NCI-H69 (cell line): ENCODE measurements at regions not wholly inside any gene's neighbourhood (a gene's known extent, or its start where the extent isn't known, plus 50 kb on each side); places are given as distances from the start of the nearest gene placed in this dataset.
"Not testable (repeated sequence)": the region's sequence is repeated elsewhere in the genome, so short reads cannot be mapped to it uniquely, and the experiment has no call there.

ENCODE experiments used
- DNase-seq: peaks from one replicate; lab custom pipeline; 2025; lab: John Stamatoyannopoulos, UW

GRCh38 chr21:15119486-15119885 is 54.7 kb upstream of the NRIP1 start:
- no peak for DNase-seq

GRCh38 chr21:15121097-15121654 is 56.4 kb upstream of the NRIP1 start:
- no peak for DNase-seq

- DNase-seq, result peak; percentile 60
These were observed 56.9 kb upstream of the NRIP1 start for GRCh38 chr21:15121655-15122120.

GRCh38 chr21:15122241-15122640 is 57.4 kb upstream of the NRIP1 start:
- peak; percentile 33 for DNase-seq

GRCh38 chr21:15124731-15125130 is 59.9 kb upstream of the NRIP1 start:
- DNase-seq, result no peak

GRCh38 chr21:15126948-15127347 is 62.1 kb upstream of the NRIP1 start:
- DNase-seq, result no peak

- DNase-seq, result no peak
These were observed 62.6 kb upstream of the NRIP1 start for GRCh38 chr21:15127437-15127836.

- DNase-seq, result no peak
These were observed 63.5 kb upstream of the NRIP1 start for GRCh38 chr21:15128267-15128666.

- not testable (repeated sequence) for DNase-seq
These were observed 63.9 kb upstream of the NRIP1 start for GRCh38 chr21:15128714-15129113.

- DNase-seq, result no peak
These were observed 65.5 kb upstream of the NRIP1 start for GRCh38 chr21:15130326-15130725.

GRCh38 chr21:15130751-15131150 is 66.0 kb upstream of the NRIP1 start:
- no peak for DNase-seq

GRCh38 chr21:15132781-15133180 is 68.0 kb upstream of the NRIP1 start:
- DNase-seq, result no peak

- no peak for DNase-seq
These were observed 70.1 kb upstream of the NRIP1 start for GRCh38 chr21:15134701-15135470.

GRCh38 chr21:15135867-15136629 is 71.2 kb upstream of the NRIP1 start:
- DNase-seq, result no peak

GRCh38 chr21:15138490-15138889 is 73.7 kb upstream of the NRIP1 start:
- DNase-seq, result peak; percentile 91

- peak; percentile 52 for DNase-seq
These were observed 75.1 kb upstream of the NRIP1 start for GRCh38 chr21:15139898-15140297.

- peak; percentile 81 for DNase-seq
These were observed 75.7 kb upstream of the NRIP1 start for GRCh38 chr21:15140321-15141019.

GRCh38 chr21:15141261-15141970 is 76.6 kb upstream of the NRIP1 start:
- peak; percentile 93 for DNase-seq

- no peak for DNase-seq
These were observed 79.2 kb upstream of the NRIP1 start for GRCh38 chr21:15144026-15144425.

GRCh38 chr21:15148437-15148836 is 83.6 kb upstream of the NRIP1 start:
- no peak for DNase-seq

GRCh38 chr21:15149600-15150224 is 84.9 kb upstream of the NRIP1 start:
- no peak for DNase-seq
